Body of pancreas (tissue), 4 donors: ENCODE measurements at regions not wholly inside any gene's neighbourhood (a gene's known extent, or its start where the extent isn't known, plus 50 kb on each side); places are given as distances from the start of the nearest gene placed in this dataset.

ENCODE experiments used
- CTCF ChIP-seq, 7 experiments: fragments of 450-650 bp in 4 of 7; fragments of 200-600 bp in 3 of 7; sonication (generic) in 3 of 7; IDR thresholded peaks; one replicate each; pipeline ENCODE4 v1.5.1; 2016 to 2019; ENCODE audit warnings: antibody characterized with exemption in 7 of 7
- POLR2A ChIP-seq, 3 donors: fragments of 450-650 bp; IDR thresholded peaks; one replicate each; pipeline ENCODE4 v1.6.1; 2016; ENCODE audit warnings: antibody characterized with exemption in 3 of 3, mild to moderate bottlenecking in 2 of 3

- TF ChIP-seq CTCF (IDR thresholded peaks at IDR 0.05) (no peak), POLR2A (IDR thresholded peaks at IDR 0.05) (no peak)
Measured at GRCh38 chr9:109953813-109954497, 174.0 kb downstream of the PALM2AKAP2 start.
